PC-3 (cell line): ENCODE measurements at regions not wholly inside any gene's neighbourhood (a gene's known extent, or its start where the extent isn't known, plus 50 kb on each side); places are given as distances from the start of the nearest gene placed in this dataset.

ENCODE experiments used
- ATAC-seq: fragments of 200-7000 bp; cut with Tn5 transposase; 2 replicates; pipeline ENCODE4 v1.9.1; 2020; ENCODE audit warnings: mild to moderate bottlenecking, moderate library complexity
- BruUV-seq: library from RNA; stranded (reverse); fragments of 400-500 nt; replicated peaks from 2 replicates; lab custom pipeline; 2021; lab: Mats Ljungman, UMichigan
- CTCF ChIA-PET: fragments of 300-600 bp; sonication (Branson Sonifier 250); formaldehyde crosslinking; loops from one replicate; lab custom pipeline; 2022; ENCODE audit warnings: antibody characterized with exemption; lab: Charles Lee
- POLR2A ChIA-PET: fragments of 300-600 bp; sonication (Branson Sonifier 250); formaldehyde crosslinking; loops from one replicate; lab custom pipeline; 2022; ENCODE audit warnings: antibody characterized with exemption; ENCODE audit not compliant: unreplicated experiment; lab: Charles Lee
- DNase-seq: peaks from one replicate; pipeline ENCODE4 v3.0.0-alpha.2; 2015
- H2AFZ ChIP-seq: fragments of 300-600 bp; sonication (generic); 2 replicates; pipeline ENCODE4 v1.6.0; 2016; ENCODE audit warnings: antibody characterized with exemption, low read length
- H3F3A ChIP-seq: fragments of 300-600 bp; sonication (generic); one replicate; pipeline ENCODE4 v1.6.0; 2017; ENCODE audit warnings: antibody characterized with exemption, low read length, control low read depth, mild to moderate bottlenecking; ENCODE audit not compliant: unreplicated experiment
- H3K27ac ChIP-seq: fragments of 300-600 bp; sonication (generic); 2 replicates; pipeline ENCODE4 v1.5.1; 2016; ENCODE audit warnings: mild to moderate bottlenecking, low read length
- H3K27me3 ChIP-seq: fragments of 300-600 bp; sonication (generic); 2 replicates; pipeline ENCODE4 v1.6.1; 2016; ENCODE audit warnings: low read length, mixed read lengths
- H3K36me3 ChIP-seq: fragments of 300-600 bp; sonication (generic); 2 replicates; pipeline ENCODE4 v1.6.1; 2016; ENCODE audit warnings: low read depth, mixed run types, low read length, mixed read lengths
- H3K4me1 ChIP-seq: fragments of 300-600 bp; sonication (generic); 2 replicates; pipeline ENCODE4 v1.5.1; 2016; ENCODE audit warnings: low read length; ENCODE audit not compliant: insufficient read depth
- H3K4me2 ChIP-seq: fragments of 300-600 bp; sonication (generic); 2 replicates; pipeline ENCODE4 v1.6.0; 2016; ENCODE audit warnings: low read length
- H3K4me3 ChIP-seq: fragments of 300-600 bp; sonication (generic); 2 replicates; pipeline ENCODE4 v1.5.1; 2016; ENCODE audit warnings: mild to moderate bottlenecking, low read length, mixed read lengths
- H3K79me2 ChIP-seq: fragments of 300-600 bp; sonication (generic); 2 replicates; pipeline ENCODE4 v1.6.1; 2017; ENCODE audit warnings: low read length, mixed read lengths
- H3K9ac ChIP-seq: fragments of 300-600 bp; sonication (generic); 2 replicates; pipeline ENCODE4 v1.6.0; 2016; ENCODE audit warnings: mild to moderate bottlenecking, low read length
- H3K9me2 ChIP-seq: fragments of 300-600 bp; sonication (generic); replicated peaks from 2 replicates; pipeline ENCODE4 v1.6.1; 2016; ENCODE audit warnings: mixed run types, low read length, mixed read lengths
- H3K9me3 ChIP-seq: fragments of 300-600 bp; sonication (generic); 2 replicates; pipeline ENCODE4 v1.6.1; 2016; ENCODE audit warnings: low read length, mixed read lengths
- H4K20me1 ChIP-seq: fragments of 300-600 bp; sonication (generic); 2 replicates; pipeline ENCODE4 v1.6.1; 2016; ENCODE audit warnings: low read length, mixed read lengths
- CTCF ChIP-seq: fragments of 300-600 bp; sonication (generic); conservative IDR thresholded peaks from 2 replicates; pipeline ENCODE4 v1.5.1; 2017; ENCODE audit warnings: antibody characterized with exemption, low read depth, mild to moderate bottlenecking, low read length
- EZH2 ChIP-seq: fragments of 300-600 bp; sonication (generic); IDR thresholded peaks from one replicate; pipeline ENCODE4 v1.6.1; 2017; ENCODE audit warnings: antibody characterized with exemption, mild to moderate bottlenecking, low read length; ENCODE audit not compliant: unreplicated experiment
- EZH2phosphoT487 ChIP-seq: fragments of 300-600 bp; sonication (generic); IDR thresholded peaks from 2 replicates; pipeline ENCODE4 v1.6.1; 2018; ENCODE audit warnings: mild to moderate bottlenecking, antibody characterized with exemption, low read length, borderline replicate concordance
- intact Hi-C: fragments of 100-400 bp; cut with micrococcal nuclease; formaldehyde crosslinking; loops from 2 replicates; pipeline ENCODE4 v1.9.0; 2023

- peak; percentile 56 for ATAC-seq
- peak overlapping the region; percentile 44 for H3K4me2 ChIP-seq
Measured at GRCh38 chr11:86726118-86726753, 53.8 kb upstream of the ME3 start.

DNA sequence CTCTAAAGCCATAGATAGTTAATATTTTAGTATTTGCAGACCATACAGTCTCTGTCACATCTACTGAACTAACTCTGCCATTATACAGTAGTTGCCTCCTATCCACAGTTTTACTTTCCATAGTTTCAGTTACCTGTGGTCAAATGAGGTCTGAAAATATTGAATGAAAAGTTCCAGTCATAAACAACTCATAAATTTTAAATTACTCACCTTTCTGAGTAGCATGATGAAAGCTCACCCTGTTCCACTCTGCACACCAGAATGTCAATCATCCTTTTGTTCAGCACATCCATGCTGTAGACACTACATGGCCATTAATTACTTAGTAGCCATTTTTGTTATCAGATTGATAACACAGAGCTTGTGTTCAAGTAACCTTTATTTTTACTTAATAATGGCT, 51.7 kb upstream of the ME3 start:
- H4K20me1 ChIP-seq: no peaks in the 10 kb centered on the region
- H3K36me3 ChIP-seq: peaks cover 6% of the 10 kb centered on the region
- ChIA-PET CTCF (no interaction called here), POLR2A (no interaction called here)
- H3K4me2 ChIP-seq: no peak overlapping the region
- H3K4me3 ChIP-seq: no peak overlapping the region
- intact Hi-C loops: no loop called here
- no peaks in the 10 kb centered on the region for H3F3A ChIP-seq
- peak; percentile 55 for DNase-seq
- no peaks in the 10 kb centered on the region for H3K79me2 ChIP-seq
- H3K9me3 ChIP-seq: peaks cover 10% of the 10 kb centered on the region; the same call in 1 of the 2 replicates
- TF ChIP-seq CTCF: no peak
- no peak for TF ChIP-seq EZH2
- TF ChIP-seq EZH2phosphoT487: no peak
- peaks cover 46% of the 10 kb centered on the region for H3K4me1 ChIP-seq
- no peaks in the 10 kb centered on the region for H3K27me3 ChIP-seq
- no peak overlapping the region for H2AFZ ChIP-seq
- H3K27ac ChIP-seq: peak overlapping the region; percentile 7; the same call in 1 of the 2 replicates
- ATAC-seq: peak; percentile 38
- H3K9me2 ChIP-seq: no peaks in the 10 kb centered on the region
- H3K9ac ChIP-seq: no peak overlapping the region
- no TSS peak for BruUV-seq

More at GRCh38 chr11:86726118-86726753, 53.8 kb upstream of the ME3 start:
- no peak for TF ChIP-seq CTCF
- no peak for TF ChIP-seq EZH2
- TF ChIP-seq EZH2phosphoT487: no peak
- peaks cover 29% of the 10 kb centered on the region for H3K4me1 ChIP-seq
- ChIA-PET POLR2A (no interaction called here), CTCF (interaction anchor here (0.6 kb wide), 1 partner anchor 86 kb away, joined by 3 read pairs; no protein-coding TSS in a partner anchor)
- DNase-seq: peak; percentile 87
- intact Hi-C loops: no loop called here
- no peaks in the 10 kb centered on the region for H3K9me2 ChIP-seq
- H3K79me2 ChIP-seq: no peaks in the 10 kb centered on the region
- H2AFZ ChIP-seq: no peak overlapping the region
- no peak overlapping the region for H3K9ac ChIP-seq
- H3K9me3 ChIP-seq: peaks cover 10% of the 10 kb centered on the region; the same call in 1 of the 2 replicates
- no peaks in the 10 kb centered on the region for H3K27me3 ChIP-seq
- peak overlapping the region; percentile 65 for H3K27ac ChIP-seq
- no peaks in the 10 kb centered on the region for H3F3A ChIP-seq
- H4K20me1 ChIP-seq: no peaks in the 10 kb centered on the region
- peaks cover 6% of the 10 kb centered on the region for H3K36me3 ChIP-seq
- no TSS peak for BruUV-seq
- no peak overlapping the region for H3K4me3 ChIP-seq

DNA sequence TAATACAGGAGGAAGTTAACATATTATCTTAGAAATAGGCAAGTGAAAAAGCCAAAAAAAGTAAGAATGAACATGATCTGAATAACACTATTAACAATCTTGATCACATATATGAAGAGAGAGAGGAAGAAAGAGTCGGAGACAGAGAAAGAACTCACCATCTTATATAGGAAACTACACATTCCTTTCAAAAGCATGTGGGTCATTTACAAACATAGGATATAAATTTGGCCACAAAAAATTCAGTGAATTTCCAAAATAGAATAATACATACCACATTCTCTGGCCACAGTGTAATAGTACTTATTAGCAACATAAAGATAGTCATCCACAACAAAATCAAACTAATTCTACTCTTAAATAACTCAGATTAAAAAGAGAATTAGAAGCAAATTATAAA, 50.9 kb upstream of the ME3 start:
- POLR2A ChIA-PET: no interaction called here
- no peak overlapping the region for H3K27ac ChIP-seq

More for the DNA sequence above, 50.9 kb upstream of the ME3 start:
- TF ChIP-seq CTCF (no peak), EZH2phosphoT487 (no peak), EZH2 (no peak)
- intact Hi-C loops: no loop called here
- peaks cover 10% of the 10 kb centered on the region; the same call in 1 of the 2 replicates for H3K9me3 ChIP-seq
- no peaks in the 10 kb centered on the region for H3K27me3 ChIP-seq
- no TSS peak for BruUV-seq
- H4K20me1 ChIP-seq: no peaks in the 10 kb centered on the region
- no peaks in the 10 kb centered on the region for H3K9me2 ChIP-seq
- H3K4me2 ChIP-seq: no peak overlapping the region
- no peaks in the 10 kb centered on the region for H3K79me2 ChIP-seq
- H3F3A ChIP-seq: no peaks in the 10 kb centered on the region
- peaks cover 47% of the 10 kb centered on the region for H3K4me1 ChIP-seq
- no peak overlapping the region for H3K4me3 ChIP-seq
- H3K36me3 ChIP-seq: peaks cover 6% of the 10 kb centered on the region
- no peak overlapping the region for H2AFZ ChIP-seq
- CTCF ChIA-PET: no interaction called here
- no peak overlapping the region for H3K9ac ChIP-seq
- ATAC-seq (no peak), DNase-seq (no peak)
